A549 (cell line): ENCODE measurements at regions not wholly inside any gene's neighbourhood (a gene's known extent, or its start where the extent isn't known, plus 50 kb on each side); places are given as distances from the start of the nearest gene placed in this dataset.

Source experiments
- CTCF ChIP-seq: fragments of >200 bp; sonication (Bioruptor Twin); formaldehyde crosslinking; IDR thresholded peaks from 3 replicates; pipeline ENCODE4 v1.5.1; 2016
- HEYL ChIP-seq: fragments of 250-450 bp; sonication (Bioruptor Pico); IDR thresholded peaks from 2 replicates; pipeline ENCODE4 v1.8.0; 2021; ENCODE audit warnings: mild to moderate bottlenecking, moderate library complexity
- HOXB5 ChIP-seq: fragments of 250-450 bp; sonication (Bioruptor Pico); IDR thresholded peaks from 2 replicates; pipeline ENCODE4 v1.5.0; 2020; ENCODE audit warnings: mild to moderate bottlenecking, moderate library complexity
- RCOR1 ChIP-seq: fragments of 150-350 bp; IDR thresholded peaks from 2 replicates; pipeline ENCODE4 v1.6.1; 2014; ENCODE audit warnings: antibody characterized with exemption, low read length, low read depth

- TF ChIP-seq HEYL (no peak), CTCF (no peak), HOXB5 (CRISPR knock-in tag) (no peak), RCOR1 (no peak)
These were observed 382.2 kb downstream of the FGF9 start for GRCh38 chr13:22053053-22053452.
